ENCODE measurements at regions not wholly inside any gene's neighbourhood (a gene's known extent, or its start where the extent isn't known, plus 50 kb on each side); places are given as distances from the start of the nearest gene placed in this dataset.
"Not testable (repeated sequence)": the region's sequence is repeated elsewhere in the genome, so short reads cannot be mapped to it uniquely, and the experiment has no call there.

DNA sequence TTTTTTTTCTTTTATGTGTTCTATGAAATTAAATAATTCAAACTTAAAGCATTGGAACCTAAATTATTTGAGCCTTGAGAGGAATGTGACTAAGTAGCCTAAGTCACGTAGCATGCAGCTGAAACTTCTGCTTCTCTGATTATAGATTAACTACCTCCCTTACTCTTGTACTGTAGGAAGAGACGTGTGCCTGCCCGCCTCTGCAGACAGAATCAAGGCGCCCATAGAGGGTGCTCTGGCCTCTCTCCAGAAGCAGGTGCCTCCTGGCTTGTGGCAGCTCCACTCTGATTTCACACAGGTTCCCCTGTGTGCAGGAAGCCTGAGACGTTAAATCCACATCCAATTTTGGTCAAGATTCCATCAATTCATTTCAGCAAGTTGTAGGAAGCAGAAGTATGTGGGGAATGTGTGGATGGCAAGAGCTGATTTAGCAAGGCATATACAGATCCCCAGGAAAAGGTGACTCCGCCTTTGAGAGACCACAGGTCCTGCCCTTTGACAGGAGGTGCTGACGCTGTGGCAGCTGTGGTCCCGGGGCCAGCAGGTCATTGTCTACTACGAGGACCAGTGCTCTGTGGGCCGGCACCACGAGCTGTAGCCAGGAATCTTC lies 1418.8 kb downstream of the CDH11 start:
- no peak for DNase-seq (ENCODE audit: low spot score)

DNA sequence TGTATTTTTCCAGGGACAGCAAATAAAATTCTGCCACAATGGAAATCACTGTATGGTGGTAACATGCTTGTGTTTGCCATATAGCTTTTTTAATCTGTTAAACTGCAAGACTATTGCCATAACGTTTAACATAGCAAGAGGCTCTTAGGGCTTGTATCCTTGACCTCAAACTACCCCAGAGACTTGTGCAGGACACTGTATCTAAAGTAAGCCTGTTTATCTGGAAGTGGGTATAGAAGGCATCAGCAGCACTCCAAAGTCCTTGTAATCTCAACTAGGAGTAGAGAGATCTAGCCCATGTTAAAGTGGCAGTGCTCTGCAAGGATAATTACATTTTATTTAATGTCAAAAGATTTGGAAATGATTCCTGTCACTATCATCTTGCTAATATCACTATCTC lies 1424.1 kb downstream of the CDH11 start:
- no peak for DNase-seq (ENCODE audit: low spot score)

DNA sequence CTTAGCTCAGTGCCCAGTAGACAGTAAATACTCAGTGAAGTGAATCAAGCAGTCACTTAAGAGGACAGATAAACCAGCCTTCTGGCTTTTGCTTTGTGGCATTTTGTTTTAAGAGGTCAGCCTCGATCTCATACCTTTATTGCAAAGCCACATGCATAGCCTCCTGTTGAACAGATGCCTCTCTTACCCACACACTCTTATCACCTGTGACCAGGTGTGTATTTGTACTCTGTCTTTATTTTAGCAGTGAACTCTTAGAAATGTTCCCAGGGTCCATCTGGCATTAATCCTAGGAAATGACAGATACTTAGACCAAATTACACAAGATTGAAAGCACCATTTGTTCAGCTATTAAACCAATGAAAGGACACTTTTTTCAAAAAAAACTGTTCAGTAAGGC lies 1426.5 kb downstream of the CDH11 start:
- DNase-seq (ENCODE audit: low spot score), result no peak

DNA sequence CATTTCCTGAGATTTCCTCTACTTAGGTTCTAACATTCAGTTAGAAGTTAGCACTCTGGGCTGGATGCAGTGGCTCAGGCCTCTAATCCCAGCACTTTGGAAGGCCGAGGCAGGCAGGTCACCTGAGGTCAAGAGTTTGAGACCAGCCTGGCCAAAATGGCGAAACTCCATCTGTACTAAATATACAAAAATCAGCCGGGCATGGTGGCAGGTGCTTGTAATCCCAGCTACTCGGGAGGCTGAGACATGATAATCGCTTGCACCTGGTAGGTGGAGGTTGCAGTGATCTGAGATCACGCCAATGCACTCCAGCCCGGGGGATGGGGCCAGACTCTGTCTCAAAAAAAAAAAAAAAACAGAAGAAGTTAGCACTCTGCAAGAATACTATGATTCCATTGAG lies 1430.9 kb downstream of the CDH11 start:
- no peak for DNase-seq (ENCODE audit: low spot score)

DNA sequence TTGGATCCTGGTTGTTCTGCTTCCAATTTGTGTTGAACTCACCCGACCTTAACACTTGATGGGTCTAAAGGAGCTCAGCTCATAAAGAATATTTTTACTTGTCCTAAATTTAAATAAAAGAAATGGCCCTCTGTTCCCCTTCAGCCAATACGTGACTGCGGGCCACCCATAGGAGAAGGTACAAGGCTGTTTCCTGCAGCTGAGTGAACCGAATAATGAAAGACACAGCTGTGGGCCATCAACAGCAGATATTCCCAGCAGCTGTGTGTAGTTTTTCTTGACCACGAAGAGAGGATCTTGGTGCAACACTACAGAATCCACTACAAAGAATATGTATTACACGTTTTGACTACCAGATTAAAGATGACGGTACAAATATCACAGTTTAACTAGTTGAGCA lies 1431.6 kb downstream of the CDH11 start:
- DNase-seq (ENCODE audit: low spot score), result no peak

DNA sequence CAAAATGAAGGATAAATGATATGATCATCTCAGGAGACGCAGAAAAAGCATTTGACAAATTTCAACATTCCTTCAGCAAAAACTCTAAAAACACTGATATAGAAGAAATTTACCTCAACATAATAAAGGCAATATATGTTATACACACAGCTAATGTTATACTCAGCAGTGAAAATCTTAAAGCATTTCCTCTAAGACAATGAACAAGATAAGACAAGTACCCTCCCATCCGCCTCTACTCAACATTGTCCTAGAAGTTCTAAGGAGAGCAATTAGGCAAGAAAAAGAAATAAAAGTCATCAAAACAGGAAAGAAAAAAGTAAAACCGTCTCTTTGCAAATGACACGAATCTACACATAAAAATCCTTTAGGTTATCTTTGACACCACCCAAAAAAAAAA lies 1432.8 kb downstream of the CDH11 start:
- no peak for DNase-seq (ENCODE audit: low spot score)

DNA sequence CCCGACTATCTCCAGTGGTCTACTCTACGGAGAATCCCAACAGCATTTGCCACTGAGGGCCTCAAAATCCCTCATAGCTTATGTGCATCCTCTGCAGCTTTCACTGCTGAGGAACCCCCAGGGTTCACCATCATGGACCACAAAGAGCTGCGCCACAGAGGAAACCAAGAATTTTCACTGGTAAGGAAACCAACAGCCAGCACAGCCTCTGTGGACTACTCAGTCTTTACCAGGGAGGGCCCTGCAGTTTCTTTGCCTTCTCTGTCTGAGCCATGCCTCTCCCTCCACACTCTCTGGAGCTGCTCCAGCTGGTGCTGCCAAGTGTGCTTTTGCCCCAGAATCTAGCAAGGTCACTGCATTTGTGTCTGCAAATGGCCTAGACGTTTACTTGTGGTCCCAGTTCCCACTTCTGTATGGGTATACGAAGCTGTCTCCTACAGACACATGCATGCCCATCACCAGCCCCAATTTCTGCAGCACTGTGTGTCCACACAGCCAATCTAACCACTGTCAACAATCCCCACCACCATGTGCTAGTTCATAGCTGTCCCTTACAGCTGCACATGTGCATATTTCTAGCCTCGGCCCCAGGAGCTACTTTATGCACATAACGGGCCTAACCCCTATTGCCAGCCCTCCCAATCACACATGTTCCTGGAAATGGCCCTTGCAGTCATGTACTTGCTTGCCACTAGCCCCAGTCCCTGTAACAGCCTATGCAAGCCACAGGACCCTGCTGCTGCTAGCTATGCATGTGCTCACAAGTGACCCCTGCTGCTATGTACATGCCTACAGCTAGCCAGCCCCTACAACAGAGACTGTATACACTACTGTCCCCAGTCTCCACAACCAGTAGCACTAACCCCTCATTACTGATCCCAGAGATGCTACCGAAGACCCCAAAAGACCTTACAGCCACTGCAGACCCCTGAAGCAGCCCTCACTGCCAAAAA lies 1437.4 kb downstream of the CDH11 start:
- DNase-seq (ENCODE audit: low spot score), result no peak

DNA sequence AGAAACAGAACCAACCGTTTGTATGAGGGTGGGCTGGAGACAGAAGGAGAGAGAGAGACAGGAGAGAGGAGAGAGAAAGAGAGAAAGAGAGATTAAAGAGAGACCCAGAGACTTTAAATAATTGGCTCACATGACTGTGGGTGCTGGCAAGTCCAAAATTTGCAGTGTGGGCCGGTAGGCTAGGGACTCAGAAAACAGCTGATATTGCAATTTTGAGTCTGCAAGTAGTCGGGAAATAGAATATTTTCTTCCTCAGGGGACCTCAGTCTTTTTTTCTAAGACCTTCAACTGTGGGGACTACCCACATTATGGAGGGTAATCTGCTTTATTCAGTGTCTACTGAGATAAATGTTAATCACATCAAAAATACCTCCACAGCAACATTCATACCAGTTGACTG lies 1439.0 kb downstream of the CDH11 start:
- DNase-seq (ENCODE audit: low spot score), result no peak

DNA sequence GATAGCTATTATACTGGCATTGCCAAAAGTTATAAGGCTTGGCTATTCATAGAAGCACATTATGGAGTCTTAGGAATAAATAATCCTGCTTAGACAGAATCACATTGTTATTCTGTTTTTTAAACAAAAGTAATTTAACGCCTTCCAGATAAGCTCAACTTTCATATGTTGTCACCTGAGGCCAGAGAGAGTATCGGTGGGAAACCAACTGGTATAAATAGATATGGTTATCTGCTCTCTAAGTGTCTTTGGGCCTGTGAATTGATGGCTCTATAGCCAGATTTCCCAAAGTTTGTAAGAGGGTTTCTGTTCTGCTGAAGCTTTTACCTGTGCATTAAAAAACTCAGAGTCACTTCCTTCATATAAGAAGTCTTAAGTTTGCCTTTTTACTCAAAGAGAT lies 1449.4 kb downstream of the CDH11 start:
- no peak for DNase-seq (ENCODE audit: low spot score)

DNA sequence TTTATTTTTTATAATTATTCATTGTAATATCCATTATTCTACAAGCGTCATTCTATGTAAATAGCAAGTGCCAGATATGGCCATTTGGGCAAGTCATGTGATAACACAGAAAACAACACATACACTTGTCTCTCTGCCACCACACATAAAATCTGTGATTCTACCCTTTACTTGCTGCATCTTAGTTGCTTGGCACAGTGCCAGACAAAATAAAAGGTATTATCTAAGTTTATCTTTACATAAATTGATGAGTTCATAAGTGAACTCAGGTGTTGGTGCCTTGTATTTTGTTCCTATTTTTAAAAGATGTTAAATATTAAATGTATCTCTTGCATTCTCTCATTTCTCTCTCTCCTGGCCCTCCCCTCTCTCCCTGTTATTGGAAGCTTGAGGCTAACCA lies 1458.7 kb downstream of the CDH11 start:
- no peak for DNase-seq (ENCODE audit: low spot score)

DNA sequence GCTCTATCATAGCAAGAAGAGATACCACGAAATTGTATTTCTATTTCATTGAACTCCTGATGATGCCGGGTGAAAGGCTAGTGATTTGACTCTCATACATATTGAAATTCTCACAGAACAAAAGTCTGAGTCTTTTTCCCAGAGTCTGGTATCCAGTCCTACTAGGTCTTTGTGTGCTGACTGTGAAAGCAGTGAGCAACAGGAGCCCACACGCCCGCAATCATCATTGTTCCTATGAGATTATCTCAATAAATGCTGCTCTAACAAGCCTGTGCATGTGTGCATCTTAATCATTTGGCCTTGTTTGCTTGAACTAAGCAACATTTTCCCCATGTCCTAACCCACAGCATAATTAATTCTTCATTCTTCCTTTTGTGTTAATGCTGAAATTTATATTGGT lies 1466.0 kb downstream of the CDH11 start:
- DNase-seq (ENCODE audit: low spot score), result no peak

DNA sequence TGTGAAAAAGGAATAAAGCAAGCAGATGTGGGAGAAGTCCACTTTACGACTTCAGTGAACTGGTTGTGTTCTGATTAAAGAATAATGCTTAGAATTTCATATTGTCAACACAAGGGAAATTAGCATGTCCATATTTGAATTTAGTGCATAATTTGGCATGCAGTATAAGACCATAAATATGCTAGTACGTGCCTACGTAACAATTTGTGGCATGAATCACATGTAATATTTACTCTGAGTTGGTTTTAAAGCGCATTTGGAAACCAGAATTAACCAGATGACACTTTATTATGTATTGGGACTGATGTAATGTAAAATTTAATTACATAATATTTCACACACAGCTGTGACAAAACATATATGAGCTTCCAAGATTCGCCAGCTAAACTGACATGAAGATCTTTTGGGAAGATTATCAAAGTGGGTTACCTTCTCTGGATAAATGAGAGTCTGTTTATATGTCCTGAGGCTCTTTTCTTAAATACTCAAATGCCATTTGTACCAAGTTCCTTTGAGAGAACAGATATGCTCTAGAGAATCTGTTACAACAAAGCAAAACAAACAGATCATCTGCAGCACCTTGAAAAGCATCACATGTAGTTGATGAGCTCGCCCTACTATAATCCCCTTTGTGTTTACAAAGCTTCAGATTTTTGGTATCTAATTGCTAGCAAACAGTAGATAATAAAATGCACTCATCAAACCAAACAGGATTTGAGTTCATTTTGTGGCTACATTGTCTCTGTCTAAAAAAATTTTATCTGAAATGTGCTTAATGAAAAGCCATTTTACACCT lies 1468.6 kb downstream of the CDH11 start:
- DNase-seq (ENCODE audit: low spot score), result no peak

DNA sequence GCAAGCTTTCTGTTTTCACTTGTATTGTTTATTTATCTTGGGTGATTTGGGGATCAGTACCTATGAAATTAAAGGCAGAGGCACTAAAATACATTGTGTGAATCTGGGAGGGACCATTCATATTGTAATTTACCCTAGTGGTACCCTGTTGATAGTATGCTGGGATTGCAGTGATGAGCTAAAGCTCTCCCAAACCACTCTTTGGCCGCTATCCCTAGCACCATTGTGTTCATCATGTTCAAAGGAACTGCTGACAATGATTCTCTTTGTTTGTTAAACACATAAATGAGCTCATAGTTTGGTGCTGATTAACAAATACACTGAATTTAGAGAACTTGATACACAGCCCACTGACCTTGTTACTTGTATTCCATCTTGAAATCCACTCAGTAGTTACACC lies 1469.8 kb downstream of the CDH11 start:
- DNase-seq (ENCODE audit: low spot score), result no peak

DNA sequence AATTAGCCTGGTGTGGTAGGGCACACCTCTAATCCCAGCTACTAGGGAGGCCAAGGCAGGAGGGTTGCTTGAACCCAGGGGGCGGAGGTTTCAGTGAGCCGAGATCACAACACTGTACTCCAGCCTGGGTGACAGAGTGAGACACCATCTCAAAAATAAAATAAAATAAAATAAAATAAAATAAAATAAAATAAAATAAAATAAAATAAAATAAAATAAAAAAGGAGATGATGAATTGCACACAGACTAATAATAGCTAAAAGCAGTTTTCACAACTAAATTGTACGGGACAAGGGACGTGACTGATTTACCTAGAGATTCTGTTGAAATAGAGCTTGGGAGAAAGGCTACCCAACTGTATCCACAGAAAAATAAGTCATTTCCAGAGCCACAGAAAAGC lies 1471.3 kb downstream of the CDH11 start:
- no peak for DNase-seq (ENCODE audit: low spot score)

DNA sequence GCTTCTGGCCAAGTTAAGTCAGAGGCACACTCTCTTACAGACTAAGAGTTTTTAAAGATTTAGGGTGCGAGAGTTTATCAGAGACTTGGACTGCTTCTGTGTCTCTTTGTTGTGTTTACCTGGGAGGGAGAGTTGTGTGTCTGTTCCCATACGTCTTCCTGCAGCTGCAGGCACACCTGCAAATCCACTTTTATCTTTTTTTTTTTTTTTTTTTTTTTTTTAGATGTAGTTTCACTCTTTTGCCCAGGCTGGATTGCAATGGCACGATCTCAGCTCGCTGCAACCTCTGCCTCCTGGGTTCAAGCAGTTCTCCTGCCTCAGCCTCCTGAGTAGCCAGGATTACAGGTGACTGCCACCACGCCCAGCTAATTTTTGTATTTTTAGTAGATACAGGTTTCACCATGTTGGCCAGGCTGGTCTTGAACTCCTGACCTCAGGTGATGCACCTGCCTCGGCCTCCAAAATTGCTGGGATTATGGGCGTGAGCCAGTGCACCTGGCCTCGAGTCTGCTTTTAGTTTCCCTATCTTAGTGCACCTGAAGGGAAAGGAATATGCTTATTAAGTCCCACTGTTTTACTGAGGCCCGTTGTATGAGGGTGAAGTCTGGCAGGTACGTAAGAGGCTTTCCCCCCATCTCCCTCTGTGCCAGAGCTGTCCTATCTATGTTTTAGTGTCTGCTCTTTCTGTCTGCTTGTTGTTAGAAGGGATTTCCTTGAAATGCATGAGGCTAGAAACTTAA lies 1488.0 kb downstream of the CDH11 start:
- not testable (repeated sequence) for DNase-seq (ENCODE audit: low spot score)

DNA sequence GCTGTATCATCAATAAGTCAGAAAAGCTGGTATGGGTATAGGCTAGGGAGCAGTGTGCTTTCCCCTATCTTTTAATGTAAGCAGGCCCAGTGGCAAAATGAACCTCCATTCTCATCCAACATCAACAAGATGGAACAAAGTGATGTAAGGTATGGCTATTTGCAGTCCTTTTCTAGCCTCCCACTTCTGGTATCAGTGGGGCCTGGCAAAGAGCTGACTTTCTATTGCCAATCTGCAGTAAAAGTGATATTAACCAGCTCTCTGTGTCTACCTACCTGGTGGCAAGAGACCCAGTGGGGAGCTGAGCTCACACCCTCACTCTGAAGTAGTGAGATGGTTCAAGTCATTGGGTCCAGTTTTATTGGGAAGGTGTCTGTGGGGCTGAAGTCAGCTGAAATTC lies 1492.6 kb downstream of the CDH11 start:
- no peak for DNase-seq (ENCODE audit: low spot score)

DNA sequence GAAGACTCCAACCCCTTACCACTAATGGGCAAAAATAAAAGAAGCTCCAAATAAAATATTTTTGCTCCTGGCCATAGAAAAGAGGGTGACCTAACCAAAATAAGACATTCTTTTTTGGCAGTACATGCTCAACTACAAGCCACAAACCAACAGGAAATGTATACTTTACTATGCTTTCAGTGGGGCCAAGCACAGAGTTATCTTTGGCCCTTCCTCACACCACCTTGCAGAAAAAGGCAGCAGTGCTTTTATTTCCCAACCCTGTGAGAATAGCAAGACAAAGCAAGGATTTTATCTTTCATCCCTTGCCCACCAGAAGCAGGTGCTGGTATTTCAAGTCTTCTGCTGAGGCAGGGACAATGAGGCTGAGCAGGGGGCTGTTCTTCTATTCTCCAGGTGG lies 1493.1 kb downstream of the CDH11 start:
- DNase-seq (ENCODE audit: low spot score), result no peak

DNA sequence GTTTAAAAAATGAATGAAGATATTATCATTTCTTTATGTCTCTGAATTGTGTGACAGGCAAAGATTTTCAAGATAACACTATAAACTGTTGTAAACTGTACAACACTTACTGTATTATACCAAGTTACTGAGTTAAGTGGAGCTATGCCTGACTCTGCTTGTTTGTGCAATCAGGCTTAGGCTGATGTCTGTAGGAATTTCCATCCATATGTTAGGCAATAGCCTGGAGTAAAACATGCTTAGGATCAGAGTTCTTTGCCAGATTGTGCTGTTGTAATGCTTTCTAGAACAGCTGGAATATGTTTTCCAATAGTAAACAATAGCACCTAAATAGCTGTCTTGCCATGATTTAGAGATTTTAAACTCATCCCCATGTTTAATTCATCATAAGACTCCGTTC lies 1496.7 kb downstream of the CDH11 start:
- DNase-seq (ENCODE audit: low spot score), result no peak

DNA sequence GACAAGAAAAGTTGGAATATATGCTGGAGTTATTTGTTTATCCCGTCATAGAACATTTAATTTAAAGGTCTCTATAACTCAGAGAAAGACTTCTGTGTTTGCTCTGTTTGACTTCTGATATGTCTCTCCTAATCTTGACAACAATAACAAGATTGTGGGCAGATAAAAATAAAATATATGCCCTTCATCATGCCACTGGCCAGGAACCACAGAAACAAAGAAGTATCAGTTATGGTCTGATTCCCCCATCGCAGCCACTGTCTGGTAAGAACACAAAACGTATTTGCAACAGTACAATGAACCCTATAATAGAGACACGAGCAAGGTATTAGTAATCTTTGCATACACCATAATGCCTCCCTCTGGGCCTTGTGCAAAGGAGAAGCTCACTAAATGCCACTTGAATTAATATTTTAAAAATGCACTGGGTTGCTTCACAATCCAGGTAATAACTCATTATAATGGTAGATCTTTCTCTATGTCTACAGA lies 1498.3 kb downstream of the CDH11 start:
- no peak for DNase-seq (ENCODE audit: low spot score)

DNA sequence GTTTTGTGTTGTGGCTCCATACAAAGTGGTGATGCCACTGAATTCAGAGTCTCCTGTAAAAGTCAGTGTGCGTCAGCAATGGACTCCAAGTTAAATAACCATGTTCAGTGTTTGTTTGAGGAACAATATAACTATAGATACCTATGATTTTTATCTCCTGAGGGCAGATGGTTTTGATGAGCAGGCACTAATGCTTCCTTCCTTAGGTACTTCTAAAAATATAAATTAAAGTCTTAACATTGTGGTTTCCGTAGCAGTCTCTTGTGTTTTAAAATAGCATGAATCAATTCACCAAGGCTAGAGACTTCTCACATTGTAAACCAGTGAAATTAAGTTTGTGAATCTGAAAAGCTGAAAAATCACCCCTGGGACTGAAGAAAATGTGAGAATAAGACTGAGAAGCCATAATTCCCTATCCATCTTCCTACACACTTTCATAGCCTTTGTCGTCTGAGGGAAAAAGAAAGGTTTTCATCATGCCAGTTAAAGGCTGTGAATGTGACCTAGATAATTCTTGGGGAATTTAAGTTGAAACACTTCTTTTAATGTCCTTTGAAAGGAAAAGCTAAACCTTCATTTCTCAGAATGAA lies 1502.9 kb downstream of the CDH11 start:
- DNase-seq (ENCODE audit: low spot score), result no peak

DNA sequence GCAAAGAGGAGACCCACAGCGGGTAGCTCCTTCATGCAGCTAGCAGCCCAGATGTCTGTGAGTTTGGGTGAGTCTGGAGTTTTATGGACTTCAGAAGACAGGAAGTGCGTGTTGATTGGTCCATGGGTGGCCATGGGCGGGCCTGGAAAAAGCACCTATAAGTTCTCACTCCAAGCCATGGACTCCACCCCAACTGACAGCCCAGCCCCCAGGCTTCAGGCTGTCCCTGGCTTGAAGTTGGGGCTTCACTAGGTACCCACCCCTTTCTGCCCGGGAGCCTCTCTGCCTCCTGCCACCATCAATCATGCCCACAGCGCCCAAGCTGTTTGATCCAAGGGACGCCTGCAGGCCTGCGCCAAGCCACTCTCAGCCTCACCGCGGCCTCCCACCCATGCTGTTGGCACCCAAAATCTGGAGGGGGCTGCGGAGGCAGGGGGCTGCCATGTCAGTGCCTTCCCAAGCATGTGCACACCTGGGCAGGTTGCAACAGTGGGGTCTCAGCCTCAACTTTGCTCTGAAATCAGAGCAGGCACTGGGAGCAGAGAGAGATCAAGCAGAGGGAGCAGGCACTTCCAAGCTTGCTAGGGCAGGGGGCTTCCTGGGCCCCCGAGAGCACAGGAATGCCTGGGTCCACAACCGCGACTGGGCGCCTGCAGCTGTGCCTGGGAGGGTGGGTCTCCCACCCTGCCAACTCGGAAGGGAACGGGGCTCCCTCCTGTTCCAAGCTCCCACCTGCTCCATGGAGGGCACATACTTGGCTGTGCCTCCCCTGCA lies 1503.7 kb downstream of the CDH11 start:
- DNase-seq (ENCODE audit: low spot score), result no peak

Data from germinal center (tissue), 1 donor.